GM12875 (cell line): ENCODE measurements at regions not wholly inside any gene's neighbourhood (a gene's known extent, or its start where the extent isn't known, plus 50 kb on each side); places are given as distances from the start of the nearest gene placed in this dataset.
"Not testable (repeated sequence)": the region's sequence is repeated elsewhere in the genome, so short reads cannot be mapped to it uniquely, and the experiment has no call there.

ENCODE experiments used
- H3K4me3 ChIP-seq: one replicate; pipeline ENCODE4 v1.5.1; 2011; ENCODE audit warnings: low read depth, low read length, control low read depth
- CTCF ChIP-seq: IDR thresholded peaks from 2 replicates; pipeline ENCODE4 v1.5.1; 2011; ENCODE audit warnings: low read depth, mild to moderate bottlenecking, control low read depth, inconsistent platforms, low read length, moderate library complexity, borderline replicate concordance; ENCODE audit not compliant: insufficient read depth

- not testable (repeated sequence) for H3K4me3 ChIP-seq
Observed at GRCh38 chr4:69013933-69014332, 62.3 kb upstream of the UGT2A3 start.

- not testable (repeated sequence) for H3K4me3 ChIP-seq
Observed at GRCh38 chr4:69017986-69018385, 66.4 kb upstream of the UGT2A3 start.

- H3K4me3 ChIP-seq = not testable (repeated sequence)
Observed at GRCh38 chr4:69019538-69020461, 68.2 kb upstream of the UGT2A3 start.

GRCh38 chr4:69020462-69020807 is 68.8 kb upstream of the UGT2A3 start:
- H3K4me3 ChIP-seq = not testable (repeated sequence)

- H3K4me3 ChIP-seq = no peak overlapping the region
- TF ChIP-seq CTCF = peak; percentile 55; the same call in 1 of the 2 replicates
Observed at GRCh38 chr4:69025191-69025998, 70.9 kb upstream of the UGT2B7 start.

GRCh38 chr4:69025999-69026387 is 70.3 kb upstream of the UGT2B7 start:
- TF ChIP-seq CTCF = no peak
- no peak overlapping the region for H3K4me3 ChIP-seq

- no peak overlapping the region for H3K4me3 ChIP-seq
- no peak for TF ChIP-seq CTCF
Observed at GRCh38 chr4:69026974-69027373, 69.3 kb upstream of the UGT2B7 start.

GRCh38 chr4:69030326-69030725 is 65.9 kb upstream of the UGT2B7 start:
- H3K4me3 ChIP-seq = no peak overlapping the region
- TF ChIP-seq CTCF = no peak

- H3K4me3 ChIP-seq = no peak overlapping the region
- TF ChIP-seq CTCF = no peak
Observed at GRCh38 chr4:69032847-69033638, 63.2 kb upstream of the UGT2B7 start.

GRCh38 chr4:69034315-69034740 is 61.9 kb upstream of the UGT2B7 start:
- not testable (repeated sequence) for H3K4me3 ChIP-seq
